ENCODE measurements at regions not wholly inside any gene's neighbourhood (a gene's known extent, or its start where the extent isn't known, plus 50 kb on each side); places are given as distances from the start of the nearest gene placed in this dataset.

- Mint-ChIP-seq H3K9me3 (no peaks in the 10 kb centered on the region), H3K4me1 (peaks cover 7% of the 10 kb centered on the region), H3K27me3 (ENCODE audit: low read depth) (peaks cover 9% of the 10 kb centered on the region), H3K27ac (no peak overlapping the region), H3K36me3 (no peaks in the 10 kb centered on the region), H3K4me3 (no peak overlapping the region)
- DNase-seq (ENCODE audit: low spot score in 2 of 2, unreplicated experiment in 2 of 2): no peak
- TF ChIP-seq CTCF (IDR thresholded peaks at IDR 0.05; ENCODE audit: unreplicated experiment): no peak
These were observed 161.4 kb upstream of the CST7 start for GRCh38 chr20:24787621-24788020.

DNA sequence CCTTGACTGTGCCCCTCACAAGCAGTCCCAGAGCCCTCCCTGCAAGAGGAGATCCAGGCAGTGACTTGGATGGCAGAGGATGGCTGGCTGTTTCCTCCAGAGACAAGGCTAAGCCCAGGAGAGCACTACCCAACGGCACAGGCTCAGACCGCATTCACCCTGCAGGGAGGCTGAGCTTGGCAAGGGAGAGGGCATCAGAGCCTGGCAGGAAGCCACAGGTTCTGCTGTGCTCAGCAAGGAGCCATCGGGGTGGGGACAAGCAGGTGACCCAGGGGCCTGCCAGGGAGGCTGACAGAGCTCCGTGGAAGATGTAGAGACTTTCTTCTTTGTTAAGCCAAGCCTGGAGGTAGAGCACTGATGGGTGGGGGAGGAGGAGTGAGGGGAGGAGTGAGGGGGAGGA is 159.2 kb upstream of the CST7 start:
- DNase-seq (ENCODE audit: low spot score in 2 of 2, unreplicated experiment in 2 of 2): no peak
- H3K4me1 Mint-ChIP-seq: peaks cover 7% of the 10 kb centered on the region
- H3K4me3 Mint-ChIP-seq: no peak overlapping the region
- no peak for TF ChIP-seq CTCF (IDR thresholded peaks at IDR 0.05; ENCODE audit: unreplicated experiment)
- no peaks in the 10 kb centered on the region for H3K36me3 Mint-ChIP-seq
- H3K27ac Mint-ChIP-seq: no peak overlapping the region
- no peaks in the 10 kb centered on the region for H3K9me3 Mint-ChIP-seq
- H3K27me3 Mint-ChIP-seq (ENCODE audit: low read depth): peaks cover 12% of the 10 kb centered on the region

DNA sequence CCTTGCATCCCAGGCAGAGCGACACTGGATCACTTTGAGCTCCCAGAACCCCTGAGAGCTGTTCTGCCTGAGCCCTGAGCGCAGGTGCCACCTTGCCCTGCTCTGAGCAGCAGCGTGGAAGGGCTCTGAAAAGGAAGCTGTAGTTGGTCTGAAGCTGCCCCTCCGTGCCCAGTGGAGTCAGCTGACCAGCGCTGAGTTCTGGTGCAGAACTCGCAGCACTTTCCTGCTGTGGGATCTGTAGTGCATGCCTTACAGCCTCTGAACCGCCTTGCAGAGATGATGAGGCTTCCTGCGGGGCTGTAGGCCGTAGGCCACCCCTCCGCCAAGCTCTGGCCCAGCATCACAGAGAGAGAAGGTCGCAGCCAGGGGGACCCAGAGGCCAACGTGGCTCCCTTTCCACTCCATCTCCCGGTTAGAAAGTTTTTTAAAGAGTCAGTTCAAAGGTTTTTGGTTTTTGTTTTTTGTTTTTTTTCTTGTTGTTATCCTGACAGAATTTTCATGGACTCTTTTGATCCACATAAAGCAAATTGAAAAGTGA is 158.3 kb upstream of the CST7 start:
- no peak for DNase-seq (ENCODE audit: low spot score in 2 of 2, unreplicated experiment in 2 of 2)
- no peak overlapping the region for H3K4me3 Mint-ChIP-seq
- H3K36me3 Mint-ChIP-seq: no peaks in the 10 kb centered on the region
- peaks cover under 1% of the 10 kb centered on the region for H3K4me1 Mint-ChIP-seq
- H3K9me3 Mint-ChIP-seq: no peaks in the 10 kb centered on the region
- peaks cover 12% of the 10 kb centered on the region for H3K27me3 Mint-ChIP-seq (ENCODE audit: low read depth)
- TF ChIP-seq CTCF (IDR thresholded peaks at IDR 0.05; ENCODE audit: unreplicated experiment): no peak
- H3K27ac Mint-ChIP-seq: no peak overlapping the region

DNA sequence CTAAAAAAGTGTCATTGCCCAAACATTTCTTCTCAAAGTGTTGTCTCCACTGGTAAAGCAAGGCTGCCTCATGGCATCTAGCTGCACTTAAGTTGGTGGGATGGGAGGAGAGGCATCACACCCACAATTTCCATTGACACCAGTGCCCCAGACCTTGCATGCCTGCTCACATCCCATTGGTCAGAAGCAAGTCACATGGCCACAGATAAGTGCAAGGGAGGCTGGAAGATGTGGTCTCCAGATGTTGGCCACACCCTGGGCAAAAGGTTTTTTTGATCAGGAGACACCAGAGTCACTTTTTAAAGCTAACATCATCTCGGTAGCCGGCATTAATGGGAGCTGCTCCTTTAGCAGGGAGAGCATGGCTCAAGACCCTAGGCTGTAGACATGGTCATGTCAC is 157.1 kb upstream of the CST7 start:
- H3K27me3 Mint-ChIP-seq (ENCODE audit: low read depth): peaks cover 14% of the 10 kb centered on the region
- TF ChIP-seq CTCF (IDR thresholded peaks at IDR 0.05; ENCODE audit: unreplicated experiment): no peak
- no peaks in the 10 kb centered on the region for H3K9me3 Mint-ChIP-seq
- no peak overlapping the region for H3K4me3 Mint-ChIP-seq
- H3K4me1 Mint-ChIP-seq: no peaks in the 10 kb centered on the region
- H3K27ac Mint-ChIP-seq: no peak overlapping the region
- no peaks in the 10 kb centered on the region for H3K36me3 Mint-ChIP-seq
- DNase-seq (ENCODE audit: low spot score in 2 of 2, unreplicated experiment in 2 of 2): no peak

- no peak overlapping the region for H3K4me3 Mint-ChIP-seq
- no peaks in the 10 kb centered on the region for H3K36me3 Mint-ChIP-seq
- H3K27ac Mint-ChIP-seq: no peak overlapping the region
- no peak for TF ChIP-seq CTCF (IDR thresholded peaks at IDR 0.05; ENCODE audit: unreplicated experiment)
- H3K9me3 Mint-ChIP-seq: no peaks in the 10 kb centered on the region
- H3K4me1 Mint-ChIP-seq: no peaks in the 10 kb centered on the region
- peaks cover 18% of the 10 kb centered on the region for H3K27me3 Mint-ChIP-seq (ENCODE audit: low read depth)
- no peak for DNase-seq (ENCODE audit: low spot score in 2 of 2, unreplicated experiment in 2 of 2)
These were observed 156.2 kb upstream of the CST7 start for GRCh38 chr20:24792641-24793495.

All from mesothelial cell of epicardium (in vitro differentiated cells).